Iris pigment epithelial cell (primary cell): ENCODE measurements at regions not wholly inside any gene's neighbourhood (a gene's known extent, or its start where the extent isn't known, plus 50 kb on each side); places are given as distances from the start of the nearest gene placed in this dataset.
"Not testable (repeated sequence)": the region's sequence is repeated elsewhere in the genome, so short reads cannot be mapped to it uniquely, and the experiment has no call there.

Experiments
- DNase-seq: peaks from one replicate; pipeline ENCODE4 v3.0.0-alpha.2; 2011; ENCODE audit warnings: low read depth

GRCh38 chr2:241983571-241984270 lies 114.2 kb downstream of the RTP5 start:
- no peak for DNase-seq

- DNase-seq: no peak
These were observed 114.7 kb downstream of the RTP5 start for GRCh38 chr2:241984271-241984655.

GRCh38 chr2:241984658-241985057 lies 115.1 kb downstream of the RTP5 start:
- no peak for DNase-seq

- DNase-seq: not testable (repeated sequence)
These were observed 115.8 kb downstream of the RTP5 start for GRCh38 chr2:241985161-241985985.

- no peak for DNase-seq
These were observed 116.4 kb downstream of the RTP5 start for GRCh38 chr2:241985986-241986329.

- DNase-seq: no peak
These were observed 117.5 kb downstream of the RTP5 start for GRCh38 chr2:241986836-241987641.

- no peak for DNase-seq
These were observed 118.2 kb downstream of the RTP5 start for GRCh38 chr2:241987726-241988125.

GRCh38 chr2:241988146-241988545 lies 118.6 kb downstream of the RTP5 start:
- DNase-seq: no peak

- DNase-seq: no peak
These were observed 119.5 kb downstream of the RTP5 start for GRCh38 chr2:241989074-241989473.

GRCh38 chr2:241990466-241990865 lies 120.9 kb downstream of the RTP5 start:
- DNase-seq: no peak

GRCh38 chr2:241991299-241991698 lies 121.8 kb downstream of the RTP5 start:
- no peak for DNase-seq

GRCh38 chr2:241992753-241993152 lies 123.2 kb downstream of the RTP5 start:
- DNase-seq: no peak

- DNase-seq: no peak
These were observed 124.0 kb downstream of the RTP5 start for GRCh38 chr2:241993386-241994005.

GRCh38 chr2:241994086-241994485 lies 124.6 kb downstream of the RTP5 start:
- DNase-seq: no peak

- no peak for DNase-seq
These were observed 125.2 kb downstream of the RTP5 start for GRCh38 chr2:241994556-241995213.

- DNase-seq: no peak
These were observed 126.6 kb downstream of the RTP5 start for GRCh38 chr2:241996100-241996499.

GRCh38 chr2:241997017-241997416 lies 127.5 kb downstream of the RTP5 start:
- DNase-seq: no peak

GRCh38 chr2:241999184-241999583 lies 129.7 kb downstream of the RTP5 start:
- no peak for DNase-seq

- no peak for DNase-seq
These were observed 132.3 kb downstream of the RTP5 start for GRCh38 chr2:242001853-242002252.

- no peak for DNase-seq
These were observed 133.4 kb downstream of the RTP5 start for GRCh38 chr2:242002944-242003343.

- no peak for DNase-seq
These were observed 134.8 kb downstream of the RTP5 start for GRCh38 chr2:242004223-242004901.
